ENCODE measurements at regions not wholly inside any gene's neighbourhood (a gene's known extent, or its start where the extent isn't known, plus 50 kb on each side); places are given as distances from the start of the nearest gene placed in this dataset.
A peak's percentile ranks its signal among the peaks of the same experiment; 100 is the strongest.

GRCh38 chr9:74117731-74118130 lies 379.4 kb upstream of the RORB start:
- Histone ChIP-seq H3K9me3 (ENCODE audit: low read depth, low read length) (no peaks in the 10 kb centered on the region), H3K27ac (no peak overlapping the region), H3K4me3 (0 out of 2 replicates have a peak overlapping the region, but pooled peaks have one; percentile 16), H3K36me3 (ENCODE audit: insufficient read depth, low read length) (no peaks in the 10 kb centered on the region), H3K9ac (ENCODE audit: insufficient read length) (no peak overlapping the region)
- no peak for TF ChIP-seq FOXP2 (optimal IDR thresholded peaks at IDR 0.05; ENCODE audit: control extremely low read depth, extremely low read length, insufficient read depth)
- TF ChIP-seq POLR2AphosphoS5 (IDR thresholded peaks at IDR 0.05; ENCODE audit: borderline replicate concordance, low read depth, low read length) = no peak
- TF ChIP-seq EZH2 (IDR thresholded peaks at IDR 0.05) = no peak
- no peak for DNase-seq (ENCODE audit: low read depth, low spot score)

DNA sequence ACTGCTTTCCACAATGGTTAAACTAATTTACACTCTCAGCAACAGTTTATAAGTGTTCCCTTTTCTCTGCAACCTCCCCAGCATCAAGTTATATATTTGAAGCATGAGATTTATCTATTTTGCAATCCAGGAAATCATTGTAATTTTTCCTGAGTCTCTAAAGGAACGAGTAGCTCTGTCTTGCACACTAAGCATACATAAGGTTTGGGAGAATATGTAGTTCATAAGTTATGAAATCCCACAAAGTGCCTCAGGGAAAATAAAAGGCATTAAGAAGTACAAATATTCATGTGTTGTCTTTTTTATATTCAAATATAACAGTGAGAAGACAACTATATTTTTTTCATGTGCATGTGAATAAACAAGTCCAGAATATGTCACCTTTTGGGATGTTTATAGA lies 377.1 kb upstream of the RORB start:
- peak; percentile 95 for DNase-seq (ENCODE audit: low read depth, low spot score)
- no peak for TF ChIP-seq POLR2AphosphoS5 (IDR thresholded peaks at IDR 0.05; ENCODE audit: borderline replicate concordance, low read depth, low read length)
- no peak for TF ChIP-seq EZH2 (IDR thresholded peaks at IDR 0.05)
- TF ChIP-seq FOXP2 (optimal IDR thresholded peaks at IDR 0.05; ENCODE audit: control extremely low read depth, extremely low read length, insufficient read depth) = no peak
- H3K36me3 ChIP-seq (ENCODE audit: insufficient read depth, low read length) = no peaks in the 10 kb centered on the region
- H3K27ac ChIP-seq = peak overlapping the region; percentile 67
- H3K4me3 ChIP-seq = peak overlapping the region; percentile 33
- H3K9ac ChIP-seq (ENCODE audit: insufficient read length) = no peak overlapping the region
- no peaks in the 10 kb centered on the region for H3K9me3 ChIP-seq (ENCODE audit: low read depth, low read length)

- peak overlapping the region; percentile 33 for H3K4me3 ChIP-seq
- H3K9ac ChIP-seq (ENCODE audit: insufficient read length) = no peak overlapping the region
- TF ChIP-seq EZH2 (IDR thresholded peaks at IDR 0.05) (no peak), FOXP2 (optimal IDR thresholded peaks at IDR 0.05; ENCODE audit: control extremely low read depth, extremely low read length, insufficient read depth) (no peak), POLR2AphosphoS5 (IDR thresholded peaks at IDR 0.05; ENCODE audit: borderline replicate concordance, low read depth, low read length) (no peak)
- H3K9me3 ChIP-seq (ENCODE audit: low read depth, low read length) = no peaks in the 10 kb centered on the region
- no peaks in the 10 kb centered on the region for H3K36me3 ChIP-seq (ENCODE audit: insufficient read depth, low read length)
- no peak for DNase-seq (ENCODE audit: low read depth, low spot score)
- peak overlapping the region; percentile 67 for H3K27ac ChIP-seq
Measured at GRCh38 chr9:74120470-74120869, 376.7 kb upstream of the RORB start.

- H3K36me3 ChIP-seq (ENCODE audit: insufficient read depth, low read length) = no peaks in the 10 kb centered on the region
- no peak for DNase-seq (ENCODE audit: low read depth, low spot score)
- H3K9ac ChIP-seq (ENCODE audit: insufficient read length) = no peak overlapping the region
- no peak overlapping the region for H3K27ac ChIP-seq
- H3K4me3 ChIP-seq = no peak overlapping the region
- TF ChIP-seq EZH2 (IDR thresholded peaks at IDR 0.05) (no peak), POLR2AphosphoS5 (IDR thresholded peaks at IDR 0.05; ENCODE audit: borderline replicate concordance, low read depth, low read length) (no peak), FOXP2 (optimal IDR thresholded peaks at IDR 0.05; ENCODE audit: control extremely low read depth, extremely low read length, insufficient read depth) (no peak)
- no peaks in the 10 kb centered on the region for H3K9me3 ChIP-seq (ENCODE audit: low read depth, low read length)
Measured at GRCh38 chr9:74122216-74122615, 374.9 kb upstream of the RORB start.

- TF ChIP-seq EZH2 (IDR thresholded peaks at IDR 0.05) (no peak), POLR2AphosphoS5 (IDR thresholded peaks at IDR 0.05; ENCODE audit: borderline replicate concordance, low read depth, low read length) (no peak), FOXP2 (optimal IDR thresholded peaks at IDR 0.05; ENCODE audit: control extremely low read depth, extremely low read length, insufficient read depth) (no peak)
- H3K27ac ChIP-seq = no peak overlapping the region
- DNase-seq (ENCODE audit: low read depth, low spot score) = no peak
Measured at GRCh38 chr9:74122661-74123060, 374.5 kb upstream of the RORB start.

DNA sequence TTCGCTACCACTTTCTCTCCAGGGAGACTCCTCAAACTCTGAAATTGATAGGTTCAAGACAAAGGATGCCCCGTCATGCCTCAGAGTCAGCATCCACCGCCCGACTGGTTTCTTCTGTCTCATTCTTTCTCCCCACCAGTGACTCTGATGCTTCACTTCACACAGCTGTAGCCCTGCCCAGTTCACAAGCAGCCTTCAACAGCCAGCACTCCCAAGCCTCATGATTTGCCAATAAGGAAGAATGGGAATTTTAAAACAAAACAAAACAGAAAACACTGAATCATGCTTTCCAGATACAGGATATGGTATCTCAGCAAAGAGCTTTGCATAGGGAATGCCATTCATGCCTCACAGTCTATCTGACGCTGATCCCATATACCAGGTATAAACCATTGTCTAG lies 371.2 kb upstream of the RORB start:
- no peak overlapping the region for H3K9ac ChIP-seq (ENCODE audit: insufficient read length)
- no peak overlapping the region for H3K4me3 ChIP-seq
- H3K9me3 ChIP-seq (ENCODE audit: low read depth, low read length) = no peaks in the 10 kb centered on the region
- DNase-seq (ENCODE audit: low read depth, low spot score) = no peak
- TF ChIP-seq FOXP2 (optimal IDR thresholded peaks at IDR 0.05; ENCODE audit: control extremely low read depth, extremely low read length, insufficient read depth) (no peak), EZH2 (IDR thresholded peaks at IDR 0.05) (no peak), POLR2AphosphoS5 (IDR thresholded peaks at IDR 0.05; ENCODE audit: borderline replicate concordance, low read depth, low read length) (no peak)
- no peak overlapping the region for H3K27ac ChIP-seq
- H3K36me3 ChIP-seq (ENCODE audit: insufficient read depth, low read length) = no peaks in the 10 kb centered on the region

More at GRCh38 chr9:74122661-74123060, 374.5 kb upstream of the RORB start:
- Histone ChIP-seq H3K36me3 (ENCODE audit: insufficient read depth, low read length) (no peaks in the 10 kb centered on the region), H3K9ac (ENCODE audit: insufficient read length) (no peak overlapping the region), H3K9me3 (ENCODE audit: low read depth, low read length) (no peaks in the 10 kb centered on the region), H3K4me3 (no peak overlapping the region)

- no peak for DNase-seq (ENCODE audit: low read depth, low spot score)
- Histone ChIP-seq H3K9me3 (ENCODE audit: low read depth, low read length) (no peaks in the 10 kb centered on the region), H3K36me3 (ENCODE audit: insufficient read depth, low read length) (no peaks in the 10 kb centered on the region), H3K4me3 (no peak overlapping the region), H3K27ac (no peak overlapping the region), H3K9ac (ENCODE audit: insufficient read length) (no peak overlapping the region)
- no peak for TF ChIP-seq POLR2AphosphoS5 (IDR thresholded peaks at IDR 0.05; ENCODE audit: borderline replicate concordance, low read depth, low read length)
- TF ChIP-seq EZH2 (IDR thresholded peaks at IDR 0.05) = no peak
- TF ChIP-seq FOXP2 (optimal IDR thresholded peaks at IDR 0.05; ENCODE audit: control extremely low read depth, extremely low read length, insufficient read depth) = no peak
Measured at GRCh38 chr9:74132986-74133385, 364.1 kb upstream of the RORB start.

DNA sequence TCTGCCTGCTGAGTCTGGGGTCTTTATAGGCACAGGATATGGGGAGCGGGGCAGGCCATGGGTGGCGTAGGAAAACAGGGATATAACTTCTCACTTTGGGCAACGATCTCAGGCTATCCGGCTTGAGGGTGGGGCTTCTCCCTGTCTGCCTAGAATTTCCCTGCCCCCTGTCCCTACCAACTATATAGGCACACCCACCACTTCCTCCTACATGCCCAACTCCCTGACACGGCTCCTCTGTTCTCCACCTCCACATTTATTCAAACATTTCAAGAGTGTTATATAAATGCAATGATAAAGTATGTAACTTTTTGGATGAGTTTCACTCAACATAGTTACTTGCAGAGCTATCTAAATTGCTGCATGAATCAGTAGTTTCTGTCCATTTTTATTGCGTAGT lies 363.2 kb upstream of the RORB start:
- Histone ChIP-seq H3K4me3 (no peak overlapping the region), H3K27ac (no peak overlapping the region), H3K9me3 (ENCODE audit: low read depth, low read length) (no peaks in the 10 kb centered on the region), H3K36me3 (ENCODE audit: insufficient read depth, low read length) (no peaks in the 10 kb centered on the region), H3K9ac (ENCODE audit: insufficient read length) (no peak overlapping the region)
- TF ChIP-seq FOXP2 (optimal IDR thresholded peaks at IDR 0.05; ENCODE audit: control extremely low read depth, extremely low read length, insufficient read depth) (no peak), EZH2 (IDR thresholded peaks at IDR 0.05) (no peak), POLR2AphosphoS5 (IDR thresholded peaks at IDR 0.05; ENCODE audit: borderline replicate concordance, low read depth, low read length) (no peak)
- DNase-seq (ENCODE audit: low read depth, low spot score) = no peak

GRCh38 chr9:74138182-74138581 lies 359.0 kb upstream of the RORB start:
- Histone ChIP-seq H3K4me3 (no peak overlapping the region), H3K9me3 (ENCODE audit: low read depth, low read length) (no peaks in the 10 kb centered on the region), H3K9ac (ENCODE audit: insufficient read length) (no peak overlapping the region), H3K36me3 (ENCODE audit: insufficient read depth, low read length) (no peaks in the 10 kb centered on the region), H3K27ac (no peak overlapping the region)
- TF ChIP-seq POLR2AphosphoS5 (IDR thresholded peaks at IDR 0.05; ENCODE audit: borderline replicate concordance, low read depth, low read length) (no peak), FOXP2 (optimal IDR thresholded peaks at IDR 0.05; ENCODE audit: control extremely low read depth, extremely low read length, insufficient read depth) (no peak), EZH2 (IDR thresholded peaks at IDR 0.05) (no peak)
- no peak for DNase-seq (ENCODE audit: low read depth, low spot score)
